ENCODE measurements at regions not wholly inside any gene's neighbourhood (a gene's known extent, or its start where the extent isn't known, plus 50 kb on each side); places are given as distances from the start of the nearest gene placed in this dataset.

DNA sequence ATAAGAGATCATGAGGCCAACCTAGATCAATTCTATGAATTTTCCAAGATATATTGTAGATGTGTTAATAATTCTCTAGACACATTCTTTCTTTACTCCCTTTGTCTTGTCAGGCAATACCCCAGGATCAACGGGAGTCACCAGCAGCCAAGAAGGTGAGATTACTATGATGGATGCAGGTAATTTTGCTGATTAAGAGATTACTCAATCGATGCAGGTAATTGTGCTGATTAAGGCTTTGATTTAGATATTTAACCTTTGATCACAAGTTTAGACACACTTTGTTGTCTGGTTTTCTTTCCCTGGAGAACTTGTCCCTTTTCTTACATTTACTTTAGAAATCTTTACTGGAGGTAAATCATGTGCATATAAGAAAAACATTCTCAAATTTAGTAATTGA is 134.3 kb upstream of the CNTN1 start:
- H3K4me3 ChIP-seq (ENCODE audit: low read depth, low read length): no peak overlapping the region
- DNase-seq (ENCODE audit: low read depth): no peak
- no peaks in the 10 kb centered on the region for H3K36me3 ChIP-seq (ENCODE audit: control insufficient read depth, insufficient read depth, low read length)
- TF ChIP-seq, protein P1, sequence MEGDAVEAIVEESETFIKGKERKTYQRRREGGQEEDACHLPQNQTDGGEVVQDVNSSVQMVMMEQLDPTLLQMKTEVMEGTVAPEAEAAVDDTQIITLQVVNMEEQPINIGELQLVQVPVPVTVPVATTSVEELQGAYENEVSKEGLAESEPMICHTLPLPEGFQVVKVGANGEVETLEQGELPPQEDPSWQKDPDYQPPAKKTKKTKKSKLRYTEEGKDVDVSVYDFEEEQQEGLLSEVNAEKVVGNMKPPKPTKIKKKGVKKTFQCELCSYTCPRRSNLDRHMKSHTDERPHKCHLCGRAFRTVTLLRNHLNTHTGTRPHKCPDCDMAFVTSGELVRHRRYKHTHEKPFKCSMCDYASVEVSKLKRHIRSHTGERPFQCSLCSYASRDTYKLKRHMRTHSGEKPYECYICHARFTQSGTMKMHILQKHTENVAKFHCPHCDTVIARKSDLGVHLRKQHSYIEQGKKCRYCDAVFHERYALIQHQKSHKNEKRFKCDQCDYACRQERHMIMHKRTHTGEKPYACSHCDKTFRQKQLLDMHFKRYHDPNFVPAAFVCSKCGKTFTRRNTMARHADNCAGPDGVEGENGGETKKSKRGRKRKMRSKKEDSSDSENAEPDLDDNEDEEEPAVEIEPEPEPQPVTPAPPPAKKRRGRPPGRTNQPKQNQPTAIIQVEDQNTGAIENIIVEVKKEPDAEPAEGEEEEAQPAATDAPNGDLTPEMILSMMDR (IDR thresholded peaks at IDR 0.05; ENCODE audit: insufficient read depth, low read length, poor library complexity, severe bottlenecking): no peak
- no peaks in the 10 kb centered on the region for H3K27me3 ChIP-seq (ENCODE audit: control insufficient read depth, insufficient read depth, low read length)

DNA sequence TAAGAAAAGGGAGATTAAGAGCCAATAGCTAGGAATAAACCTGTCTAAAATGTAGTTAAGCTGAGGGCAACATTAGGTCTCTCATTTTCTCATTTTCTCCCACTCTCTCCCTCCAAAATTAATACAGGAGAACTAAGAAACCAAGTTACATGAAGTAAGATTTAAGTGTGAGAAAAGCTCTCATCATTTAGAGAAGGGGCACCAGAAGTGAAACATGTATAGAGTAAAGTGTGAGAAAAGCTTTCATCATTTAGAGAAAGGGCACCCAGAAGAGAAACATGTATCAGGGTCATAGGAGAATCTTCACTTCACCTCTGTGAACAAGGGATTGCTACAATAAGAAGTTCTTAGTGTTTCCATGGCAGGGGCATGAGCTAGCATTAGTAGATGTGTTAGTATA is 132.4 kb upstream of the CNTN1 start:
- Histone ChIP-seq H3K27me3 (ENCODE audit: control insufficient read depth, insufficient read depth, low read length) (no peaks in the 10 kb centered on the region), H3K36me3 (ENCODE audit: control insufficient read depth, insufficient read depth, low read length) (no peaks in the 10 kb centered on the region), H3K4me3 (ENCODE audit: low read depth, low read length) (no peak overlapping the region)
- no peak for DNase-seq (ENCODE audit: low read depth)
- TF ChIP-seq, protein P1 (IDR thresholded peaks at IDR 0.05; ENCODE audit: insufficient read depth, low read length, poor library complexity, severe bottlenecking): no peak

DNA sequence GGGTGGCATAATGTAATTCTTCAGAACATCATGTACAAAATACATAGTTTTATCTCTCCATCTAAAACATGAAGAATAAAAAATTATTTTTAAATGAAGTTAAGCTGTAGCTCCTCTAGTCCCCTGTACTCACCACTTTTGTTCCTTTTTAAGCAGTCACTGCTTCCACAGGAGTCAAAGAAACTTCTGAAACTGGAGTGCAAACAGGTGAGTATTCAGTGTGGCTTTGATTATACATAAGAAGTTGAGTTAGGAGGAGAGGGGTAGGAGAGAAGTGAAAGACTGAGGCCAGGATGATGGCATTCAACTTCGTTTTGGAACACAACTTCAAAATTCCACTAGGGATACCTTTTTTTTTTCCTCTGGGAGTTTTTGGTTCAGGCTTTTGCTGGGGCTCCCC is 131.4 kb upstream of the CNTN1 start:
- no peaks in the 10 kb centered on the region for H3K36me3 ChIP-seq (ENCODE audit: control insufficient read depth, insufficient read depth, low read length)
- H3K27me3 ChIP-seq (ENCODE audit: control insufficient read depth, insufficient read depth, low read length): no peaks in the 10 kb centered on the region
- TF ChIP-seq, protein P1 (IDR thresholded peaks at IDR 0.05; ENCODE audit: insufficient read depth, low read length, poor library complexity, severe bottlenecking): no peak
- H3K4me3 ChIP-seq (ENCODE audit: low read depth, low read length): no peak overlapping the region
- no peak for DNase-seq (ENCODE audit: low read depth)

DNA sequence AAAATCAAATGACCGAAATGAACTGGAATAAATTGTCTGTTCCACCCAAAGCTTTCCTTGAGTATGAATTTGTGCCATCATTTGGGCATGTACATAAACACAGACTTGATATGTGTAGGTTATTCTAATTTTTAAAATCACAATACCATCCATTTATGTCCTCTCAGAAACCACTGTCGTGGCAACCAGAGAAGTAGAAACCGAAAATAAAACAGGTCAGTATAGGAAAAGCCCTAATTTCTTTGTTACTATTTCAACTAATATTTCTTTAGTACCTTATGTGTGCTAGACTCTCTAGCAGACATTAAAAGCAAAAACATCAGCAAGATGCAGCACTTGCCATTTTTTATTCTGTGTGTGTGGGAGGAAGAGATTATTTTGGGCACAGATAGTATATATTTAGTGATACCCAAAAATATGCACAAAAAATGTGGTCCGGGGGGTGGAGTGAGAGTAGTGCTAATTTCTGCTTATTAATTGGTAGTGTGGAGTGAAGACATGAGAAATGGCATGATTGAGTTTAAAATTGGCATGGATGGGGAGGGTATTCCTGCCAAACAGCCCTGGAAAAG is 130.8 kb upstream of the CNTN1 start:
- Histone ChIP-seq H3K4me3 (ENCODE audit: low read depth, low read length) (no peak overlapping the region), H3K36me3 (ENCODE audit: control insufficient read depth, insufficient read depth, low read length) (no peaks in the 10 kb centered on the region), H3K27me3 (ENCODE audit: control insufficient read depth, insufficient read depth, low read length) (no peaks in the 10 kb centered on the region)
- no peak for DNase-seq (ENCODE audit: low read depth)
- TF ChIP-seq, protein P1 (IDR thresholded peaks at IDR 0.05; ENCODE audit: insufficient read depth, low read length, poor library complexity, severe bottlenecking): no peak

DNA sequence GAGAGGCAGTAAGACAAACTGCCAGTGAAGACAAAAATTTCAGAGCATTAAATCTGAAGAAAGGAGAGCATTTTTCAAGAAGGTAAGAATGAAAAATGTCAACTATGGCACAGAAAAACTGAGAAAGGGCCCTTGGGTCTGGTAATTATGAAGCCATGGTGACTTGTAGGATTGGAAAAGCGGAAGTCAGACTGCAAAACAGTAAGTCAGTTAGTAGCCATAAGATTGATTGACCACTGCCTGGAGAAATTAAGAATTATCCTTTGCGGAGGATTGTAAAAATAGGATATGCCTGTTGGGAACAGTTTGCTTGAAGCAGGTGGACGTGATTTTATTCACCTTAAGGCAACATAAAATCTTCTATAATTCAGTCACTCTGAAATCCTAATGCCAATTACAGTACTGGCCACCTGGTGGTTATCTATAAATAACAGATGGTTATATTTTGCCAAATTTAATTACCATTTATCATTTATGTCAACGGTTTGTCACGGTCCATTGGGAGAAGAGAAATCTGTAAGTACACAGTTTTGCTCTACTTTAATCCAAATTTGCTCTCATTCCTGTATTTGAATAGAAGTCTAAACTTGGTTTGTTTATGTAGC is 127.1 kb upstream of the CNTN1 start:
- H3K27me3 ChIP-seq (ENCODE audit: control insufficient read depth, insufficient read depth, low read length): no peaks in the 10 kb centered on the region
- no peak overlapping the region for H3K4me3 ChIP-seq (ENCODE audit: low read depth, low read length)
- TF ChIP-seq, protein P1 (IDR thresholded peaks at IDR 0.05; ENCODE audit: insufficient read depth, low read length, poor library complexity, severe bottlenecking): no peak
- no peak for DNase-seq (ENCODE audit: low read depth)
- no peaks in the 10 kb centered on the region for H3K36me3 ChIP-seq (ENCODE audit: control insufficient read depth, insufficient read depth, low read length)

DNA sequence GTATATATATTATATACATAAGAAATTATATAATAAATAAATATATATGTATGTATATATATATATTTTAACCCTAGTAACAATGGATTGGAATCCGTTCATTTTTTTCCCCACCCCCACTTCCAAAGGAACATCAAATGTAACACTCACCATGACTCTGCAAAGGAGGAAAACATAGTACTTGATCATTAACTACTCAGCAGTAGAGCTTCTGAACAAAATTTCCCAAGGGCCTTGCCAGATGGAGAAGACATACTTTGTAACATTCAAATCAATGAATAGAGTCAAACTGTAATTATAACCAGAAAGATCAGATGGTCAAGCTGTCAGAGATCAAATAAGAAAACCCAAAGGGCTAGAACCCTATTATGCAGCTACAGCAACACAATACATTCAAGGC is 126.0 kb upstream of the CNTN1 start:
- H3K36me3 ChIP-seq (ENCODE audit: control insufficient read depth, insufficient read depth, low read length): no peaks in the 10 kb centered on the region
- DNase-seq (ENCODE audit: low read depth): no peak
- TF ChIP-seq, protein P1 (IDR thresholded peaks at IDR 0.05; ENCODE audit: insufficient read depth, low read length, poor library complexity, severe bottlenecking): no peak
- no peaks in the 10 kb centered on the region for H3K27me3 ChIP-seq (ENCODE audit: control insufficient read depth, insufficient read depth, low read length)
- H3K4me3 ChIP-seq (ENCODE audit: low read depth, low read length): no peak overlapping the region

Data from kidney epithelial cell (primary cell).